ENCODE measurements at regions not wholly inside any gene's neighbourhood (a gene's known extent, or its start where the extent isn't known, plus 50 kb on each side); places are given as distances from the start of the nearest gene placed in this dataset.

GRCh38 chr2:6641956-6642355, 223.8 kb downstream of the CMPK2 start:
- no peak for FAIRE-seq
- ChIA-PET POLR2A (ENCODE audit: partially characterized antibody) (no interaction called here), CTCF (ENCODE audit: partially characterized antibody) (no interaction called here)
- H2BK20ac ChIP-seq (ENCODE audit: low read length) = no peak overlapping the region
- H3K18ac ChIP-seq (ENCODE audit: extremely low read depth, low read length) = no peak overlapping the region
- H4K20me1 ChIP-seq (replicated peaks in 1 of 2; ENCODE audit: control insufficient read depth in 1 of 2, insufficient read depth in 2 of 2, low read length in 2 of 2) = no peaks in the 10 kb centered on the region
- TF ChIP-seq POLR2AphosphoS5 (IDR thresholded peaks at IDR 0.05; ENCODE audit: low read depth, low read length) (no peak), SUZ12 (IDR thresholded peaks at IDR 0.05; ENCODE audit: low read length) (no peak), SP4 (IDR thresholded peaks at IDR 0.05; ENCODE audit: low read length) (no peak), SIN3A (conservative IDR thresholded peaks at IDR 0.05 in 1 of 2, IDR thresholded peaks at IDR 0.05 in 1 of 2; ENCODE audit: low read depth in 1 of 2, low read length in 2 of 2) (no peak), TAF1 (IDR thresholded peaks at IDR 0.05; ENCODE audit: low read depth, low read length) (no peak), FOSL1 (IDR thresholded peaks at IDR 0.05; ENCODE audit: insufficient read depth, low read depth, low read length) (no peak), EZH2 (IDR thresholded peaks at IDR 0.05; ENCODE audit: low read depth, low read length, severe bottlenecking) (no peak), ATF3 (IDR thresholded peaks at IDR 0.05; ENCODE audit: insufficient read depth, low read depth, low read length) (no peak), JUND (IDR thresholded peaks at IDR 0.05; ENCODE audit: low read length) (no peak), BCL11A (IDR thresholded peaks at IDR 0.05; ENCODE audit: low read depth in 2 of 2, low read length in 2 of 2) (no peak)
- no peaks in the 10 kb centered on the region for H3K36me3 ChIP-seq (ENCODE audit: control insufficient read depth in 2 of 4, insufficient read depth in 4 of 4, low read length in 3 of 4)
- no peak overlapping the region for H2BK15ac ChIP-seq (ENCODE audit: low read length)
- whole genome bisulfite sequencing, 2 experiments (ENCODE audit: extremely low coverage in 1 of 2, insufficient coverage in 1 of 2, insufficient read length in 1 of 2, insufficient replicate concordance in 2 of 2, low coverage in 1 of 2, low lambda C conversion rate in 2 of 2, missing lambda C conversion rate in 1 of 2) = 100% methylated on average over 1 of the region's 1 CpG; no CpG with 5 or more reads in 1 of the 2 experiments
- H2BK120ac ChIP-seq (replicated peaks; ENCODE audit: low read depth, low read length) = peak overlapping the region; percentile 55
- H3K4me3 ChIP-seq (ENCODE audit: extremely low read depth in 1 of 4, insufficient read depth in 2 of 4, low read depth in 3 of 4, low read length in 4 of 4) = no peak overlapping the region
- H3K23ac ChIP-seq (ENCODE audit: insufficient read length) = no peak overlapping the region
- H4K91ac ChIP-seq (replicated peaks; ENCODE audit: insufficient read length, low read length) = peak overlapping the region; percentile 20
- no peak overlapping the region for H3K4me2 ChIP-seq (ENCODE audit: insufficient read depth in 1 of 2, low read depth in 2 of 2, low read length in 2 of 2)
- H3K23me2 ChIP-seq (ENCODE audit: low read depth, low read length) = no peaks in the 10 kb centered on the region
- H3K9me3 ChIP-seq (ENCODE audit: insufficient read depth in 2 of 2, low read depth in 1 of 2, low read length in 1 of 2) = no peaks in the 10 kb centered on the region
- H3K4me1 ChIP-seq (replicated peaks in 1 of 4; ENCODE audit: control insufficient read depth in 3 of 4, insufficient read depth in 4 of 4, low read length in 3 of 4) = peaks cover 3 to 19% (median 8%) of the 10 kb centered on the region in 4 experiments; a peak in 4 of 7 replicates
- H2BK12ac ChIP-seq (ENCODE audit: low read depth, low read length) = no peak overlapping the region
- H4K8ac ChIP-seq (ENCODE audit: extremely low read depth, insufficient read depth, low read length) = no peak overlapping the region
- no peak overlapping the region for H2AFZ ChIP-seq (ENCODE audit: low read length)
- H3K79me1 ChIP-seq (ENCODE audit: low read depth, low read length) = no peaks in the 10 kb centered on the region
- no peaks in the 10 kb centered on the region for H3K79me2 ChIP-seq (ENCODE audit: control insufficient read depth in 1 of 2, insufficient read depth in 2 of 2, low read length in 2 of 2)
- H3K27me3 ChIP-seq (replicated peaks in 1 of 4; ENCODE audit: control insufficient read depth in 3 of 4, extremely low read depth in 1 of 4, insufficient read depth in 3 of 4, low read length in 3 of 4) = no peaks in the 10 kb centered on the region
- H3K4ac ChIP-seq (replicated peaks; ENCODE audit: insufficient read length, low read depth, low read length) = no peak overlapping the region
- H4K5ac ChIP-seq (ENCODE audit: insufficient read length, low read depth, low read length) = no peak overlapping the region
- H3K27ac ChIP-seq (ENCODE audit: low read depth, low read length) = no peak overlapping the region
- no peak overlapping the region for H3K56ac ChIP-seq (replicated peaks; ENCODE audit: insufficient read length, low read depth, low read length)
- H2AK5ac ChIP-seq (ENCODE audit: low read depth, low read length) = no peak overlapping the region
- H2BK5ac ChIP-seq (ENCODE audit: low read depth, low read length) = no peak overlapping the region
- H3K9ac ChIP-seq (replicated peaks in 1 of 4; ENCODE audit: extremely low read depth in 1 of 4, low read depth in 3 of 4, low read length in 3 of 4) = no peak overlapping the region
- no peak overlapping the region for H3K14ac ChIP-seq (ENCODE audit: insufficient read length)
- no peak for DNase-seq (ENCODE audit: low read depth in 1 of 2, low spot score in 2 of 2)

All from H1 (cell line).